CD14-positive monocyte (primary cell): ENCODE measurements at regions not wholly inside any gene's neighbourhood (a gene's known extent, or its start where the extent isn't known, plus 50 kb on each side); places are given as distances from the start of the nearest gene placed in this dataset.

Source experiments
- DNase-seq, 3 donors: peaks; one replicate each; pipeline ENCODE4 v3.0.0-alpha.2; 2011 to 2022
- H2AFZ ChIP-seq: 2 replicates; pipeline ENCODE4 v1.6.0; 2012; ENCODE audit warnings: mild to moderate bottlenecking, low read depth, low read length, inconsistent platforms; ENCODE audit not compliant: insufficient read depth, poor library complexity, severe bottlenecking
- H3K27ac ChIP-seq, 2 donors: 1 replicate in 1 of 2; 2 replicates in 1 of 2; pipeline ENCODE4 v1.5.1; 2012 to 2013; ENCODE audit warnings: low read length in 2 of 2, control low read depth in 1 of 2, inconsistent platforms in 1 of 2, low read depth in 1 of 2, mild to moderate bottlenecking in 1 of 2
- H3K27me3 ChIP-seq, 2 donors: one replicate each; pipeline versions ENCODE4 v1.6.0 to v1.6.1; 2011 to 2013; ENCODE audit warnings: low read length in 2 of 2; ENCODE audit not compliant: control insufficient read depth in 2 of 2, insufficient read depth in 2 of 2
- H3K36me3 ChIP-seq, 2 donors: replicated peaks in 1 of 2; 1 replicate in 1 of 2; 2 replicates in 1 of 2; pipeline versions ENCODE4 v1.5.1 to v1.6.1; 2012 to 2013; ENCODE audit warnings: low read length in 2 of 2, control low read depth in 1 of 2, inconsistent platforms in 1 of 2, mild to moderate bottlenecking in 1 of 2; ENCODE audit not compliant: insufficient read depth in 2 of 2, control insufficient read depth in 1 of 2
- H3K4me1 ChIP-seq, 2 donors: 1 replicate in 1 of 2; 2 replicates in 1 of 2; pipeline versions ENCODE4 v1.5.1 to v1.6.1; 2012 to 2013; ENCODE audit warnings: low read length in 2 of 2, control low read depth in 1 of 2, inconsistent platforms in 1 of 2, mild to moderate bottlenecking in 1 of 2, moderate library complexity in 1 of 2; ENCODE audit not compliant: insufficient read depth in 2 of 2, control insufficient read depth in 1 of 2
- H3K4me2 ChIP-seq: replicated peaks from 2 replicates; pipeline ENCODE3; 2012; ENCODE audit warnings: low read length, moderate library complexity, mild to moderate bottlenecking; ENCODE audit not compliant: poor library complexity, severe bottlenecking; ENCODE audit errors: extremely low read depth
- H3K4me3 ChIP-seq, 3 experiments: fragments of 200-600 bp in 1 of 3; sonication (generic) in 1 of 3; replicated peaks in 1 of 3; 1 replicate in 2 of 3; 2 replicates in 1 of 3; pipeline ENCODE4 v1.5.1; 2011 to 2013; ENCODE audit warnings: low read length in 3 of 3, mild to moderate bottlenecking in 3 of 3, control low read depth in 2 of 3, low read depth in 2 of 3, inconsistent platforms in 1 of 3, moderate library complexity in 1 of 3
- H3K79me2 ChIP-seq: 2 replicates; pipeline ENCODE4 v1.6.0; 2012; ENCODE audit warnings: mild to moderate bottlenecking, control low read depth, inconsistent platforms, low read length, moderate library complexity; ENCODE audit not compliant: insufficient read depth
- H3K9ac ChIP-seq: 2 replicates; pipeline ENCODE4 v1.6.0; 2017; ENCODE audit warnings: low read length, mild to moderate bottlenecking; ENCODE audit not compliant: insufficient read depth, poor library complexity, severe bottlenecking
- H3K9me3 ChIP-seq, 2 donors: replicated peaks in 1 of 2; 1 replicate in 1 of 2; 2 replicates in 1 of 2; pipeline versions ENCODE4 v1.5.1 to v1.6.1; 2012 to 2013; ENCODE audit warnings: low read length in 2 of 2, control low read depth in 1 of 2; ENCODE audit not compliant: control insufficient read depth in 1 of 2, insufficient read depth in 1 of 2
- H4K20me1 ChIP-seq: 2 replicates; pipeline ENCODE4 v1.6.0; 2012; ENCODE audit warnings: mild to moderate bottlenecking, low read length, control low read depth, moderate library complexity; ENCODE audit not compliant: insufficient read depth
- H3K27ac Mint-ChIP-seq, 7 donors: one replicate each; pipeline ENCODE4 v1.8.0; 2020; ENCODE audit warnings: mild to moderate bottlenecking in 7 of 7, mixed read lengths in 7 of 7, moderate library complexity in 6 of 7, inconsistent platforms in 2 of 7
- H3K27me3 Mint-ChIP-seq, 3 donors: one replicate each; pipeline ENCODE4 v1.8.0; 2021 to 2022; ENCODE audit warnings: low read depth in 3 of 3, mild to moderate bottlenecking in 3 of 3, mixed read lengths in 3 of 3, moderate library complexity in 3 of 3, inconsistent platforms in 1 of 3
- H3K36me3 Mint-ChIP-seq, 2 donors: one replicate each; pipeline ENCODE4 v1.8.0; 2020; ENCODE audit warnings: mixed read lengths in 2 of 2, inconsistent platforms in 1 of 2, mild to moderate bottlenecking in 1 of 2
- H3K4me1 Mint-ChIP-seq: one replicate; pipeline ENCODE4 v1.8.0; 2020; ENCODE audit warnings: mild to moderate bottlenecking, mixed read lengths
- H3K4me3 Mint-ChIP-seq, 2 donors: one replicate each; pipeline ENCODE4 v1.8.0; 2020; ENCODE audit warnings: mild to moderate bottlenecking in 2 of 2, mixed read lengths in 2 of 2, moderate library complexity in 1 of 2
- H3K9me3 Mint-ChIP-seq, 7 donors: one replicate each; pipeline ENCODE4 v1.8.0; 2020 to 2022; ENCODE audit warnings: mixed read lengths in 7 of 7, mild to moderate bottlenecking in 6 of 7, moderate library complexity in 6 of 7, inconsistent platforms in 2 of 7
- WGBS: methylation state at CpG from one replicate; pipeline ENCODE4 v1.1.5; 2013; ENCODE audit warnings: missing lambda C conversion rate; ENCODE audit not compliant: insufficient coverage; 5-methylcytosine and 5-hydroxymethylcytosine counted together
- intact Hi-C, 2 donors: fragments of 100-400 bp; cut with micrococcal nuclease; formaldehyde crosslinking; loops; one replicate each; pipeline versions ENCODE4 v1.15.0 to v1.15.1; 2023
- TF ChIP-seq, protein P1 (sequence below): fragments of 200-600 bp; IDR thresholded peaks from one replicate; pipeline ENCODE4 v1.8.0; 2022; ENCODE audit warnings: antibody characterized with exemption, mild to moderate bottlenecking

DNA sequence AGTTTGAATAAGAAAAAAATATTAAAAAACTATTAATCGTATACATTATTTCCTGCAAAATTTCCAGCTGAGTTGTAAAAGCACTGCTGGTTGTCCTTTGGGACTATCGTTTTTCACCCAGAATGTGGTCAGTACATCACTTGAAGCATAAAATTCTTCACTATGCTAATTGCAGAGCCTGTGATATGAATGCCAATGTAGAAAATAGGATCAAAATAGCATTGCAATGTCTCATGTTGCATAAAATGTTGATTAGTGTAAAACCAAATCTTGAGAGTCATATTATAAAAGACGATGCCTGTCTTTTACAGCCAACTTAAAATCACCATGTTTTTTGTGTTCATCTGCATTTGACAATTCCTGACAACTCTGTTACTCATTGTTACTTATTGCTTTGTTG, 207.7 kb downstream of the MMUT start:
- TF ChIP-seq, protein P1, sequence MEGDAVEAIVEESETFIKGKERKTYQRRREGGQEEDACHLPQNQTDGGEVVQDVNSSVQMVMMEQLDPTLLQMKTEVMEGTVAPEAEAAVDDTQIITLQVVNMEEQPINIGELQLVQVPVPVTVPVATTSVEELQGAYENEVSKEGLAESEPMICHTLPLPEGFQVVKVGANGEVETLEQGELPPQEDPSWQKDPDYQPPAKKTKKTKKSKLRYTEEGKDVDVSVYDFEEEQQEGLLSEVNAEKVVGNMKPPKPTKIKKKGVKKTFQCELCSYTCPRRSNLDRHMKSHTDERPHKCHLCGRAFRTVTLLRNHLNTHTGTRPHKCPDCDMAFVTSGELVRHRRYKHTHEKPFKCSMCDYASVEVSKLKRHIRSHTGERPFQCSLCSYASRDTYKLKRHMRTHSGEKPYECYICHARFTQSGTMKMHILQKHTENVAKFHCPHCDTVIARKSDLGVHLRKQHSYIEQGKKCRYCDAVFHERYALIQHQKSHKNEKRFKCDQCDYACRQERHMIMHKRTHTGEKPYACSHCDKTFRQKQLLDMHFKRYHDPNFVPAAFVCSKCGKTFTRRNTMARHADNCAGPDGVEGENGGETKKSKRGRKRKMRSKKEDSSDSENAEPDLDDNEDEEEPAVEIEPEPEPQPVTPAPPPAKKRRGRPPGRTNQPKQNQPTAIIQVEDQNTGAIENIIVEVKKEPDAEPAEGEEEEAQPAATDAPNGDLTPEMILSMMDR = no peak
- Histone ChIP-seq H3K9ac (no peak overlapping the region), H3K36me3 (no peaks in the 10 kb centered on the region), H3K4me1 (no peaks in the 10 kb centered on the region), H4K20me1 (no peaks in the 10 kb centered on the region), H3K27ac (no peak overlapping the region), H3K9me3 (no peaks in the 10 kb centered on the region), H2AFZ (no peak overlapping the region), H3K4me3 (no peak overlapping the region), H3K27me3 (no peaks in the 10 kb centered on the region), H3K79me2 (no peaks in the 10 kb centered on the region), H3K4me2 (no peak overlapping the region)
- Mint-ChIP-seq H3K4me1 (no peaks in the 10 kb centered on the region), H3K9me3 (peaks cover 0 to 6% (median 2%) of the 10 kb centered on the region in 7 donors), H3K36me3 (no peaks in the 10 kb centered on the region), H3K27me3 (peaks cover 0 to 1% (median 0%) of the 10 kb centered on the region in 3 donors), H3K27ac (no peak overlapping the region), H3K4me3 (no peak overlapping the region)
- intact Hi-C loops = no loop called here
- 83% methylated on average over 1 of the region's 3 CpGs for whole genome bisulfite sequencing
- no peak for DNase-seq

DNA sequence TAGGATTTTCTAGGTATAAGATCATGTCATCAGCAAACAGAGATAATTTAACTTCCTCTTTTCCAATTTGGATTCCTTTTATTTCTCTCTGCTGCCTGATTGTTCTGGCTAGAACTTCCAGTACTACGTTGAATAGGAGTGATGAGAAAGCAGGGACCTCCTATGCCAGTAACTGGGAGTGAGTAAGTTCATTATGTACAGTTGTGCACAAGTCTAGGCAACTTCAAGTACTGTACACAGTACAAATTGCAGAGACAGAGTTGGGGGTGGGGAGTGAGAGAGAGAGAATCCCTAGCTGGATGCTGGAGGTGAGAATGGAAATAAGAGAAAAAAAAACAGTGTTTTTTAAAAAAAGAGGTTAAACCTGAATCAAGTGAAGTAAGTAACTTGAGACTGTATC, 210.2 kb downstream of the MMUT start:
- peaks cover 0 to 2% (median 0%) of the 10 kb centered on the region in 3 donors for H3K27me3 Mint-ChIP-seq
- H3K4me3 ChIP-seq = no peak overlapping the region
- H3K9me3 ChIP-seq = no peaks in the 10 kb centered on the region
- H3K36me3 Mint-ChIP-seq = no peaks in the 10 kb centered on the region
- no CpG with 5 or more reads among the region's 1 CpG for WGBS
- DNase-seq = no peak
- no peaks in the 10 kb centered on the region for H3K79me2 ChIP-seq
- TF ChIP-seq, protein P1 = no peak
- H3K27ac ChIP-seq = no peak overlapping the region
- H4K20me1 ChIP-seq = no peaks in the 10 kb centered on the region
- no peaks in the 10 kb centered on the region for H3K4me1 Mint-ChIP-seq
- intact Hi-C loops = no loop called here
- no peak overlapping the region for H3K9ac ChIP-seq
- H3K27me3 ChIP-seq = no peaks in the 10 kb centered on the region
- H3K4me2 ChIP-seq = no peak overlapping the region
- H3K9me3 Mint-ChIP-seq = peaks cover 0 to 6% (median 2%) of the 10 kb centered on the region in 7 donors
- no peaks in the 10 kb centered on the region for H3K4me1 ChIP-seq
- no peak overlapping the region for H3K27ac Mint-ChIP-seq
- H3K36me3 ChIP-seq = no peaks in the 10 kb centered on the region
- no peak overlapping the region for H2AFZ ChIP-seq
- H3K4me3 Mint-ChIP-seq = no peak overlapping the region
